GM12874 (cell line): ENCODE measurements at regions not wholly inside any gene's neighbourhood (a gene's known extent, or its start where the extent isn't known, plus 50 kb on each side); places are given as distances from the start of the nearest gene placed in this dataset.

ENCODE experiments used
- TF ChIP-seq, protein P1 (sequence below): IDR thresholded peaks from 2 replicates; pipeline ENCODE4 v1.5.1; 2011; ENCODE audit warnings: low read depth, mild to moderate bottlenecking, control low read depth, low read length, moderate library complexity; ENCODE audit not compliant: insufficient read depth

DNA sequence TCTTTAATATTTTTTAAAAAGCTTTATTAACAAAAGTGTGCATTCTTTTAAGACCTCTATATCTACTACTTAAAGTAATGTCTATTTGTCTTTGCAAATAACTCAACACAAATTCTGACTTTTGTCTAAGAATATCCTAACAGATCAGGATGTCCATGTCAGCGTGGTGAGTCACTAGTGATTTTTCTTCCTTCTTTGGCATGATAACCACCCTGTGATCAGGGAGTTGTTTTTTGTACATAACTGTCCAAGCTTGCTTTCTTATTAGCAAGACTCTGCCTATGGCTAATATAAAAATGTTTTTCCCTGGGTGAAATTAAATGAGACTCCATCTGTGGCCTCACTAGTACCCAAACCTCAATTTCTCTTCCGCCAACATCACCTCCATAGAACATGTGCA, 688.9 kb upstream of the ADGRL2 start:
- TF ChIP-seq, protein P1, sequence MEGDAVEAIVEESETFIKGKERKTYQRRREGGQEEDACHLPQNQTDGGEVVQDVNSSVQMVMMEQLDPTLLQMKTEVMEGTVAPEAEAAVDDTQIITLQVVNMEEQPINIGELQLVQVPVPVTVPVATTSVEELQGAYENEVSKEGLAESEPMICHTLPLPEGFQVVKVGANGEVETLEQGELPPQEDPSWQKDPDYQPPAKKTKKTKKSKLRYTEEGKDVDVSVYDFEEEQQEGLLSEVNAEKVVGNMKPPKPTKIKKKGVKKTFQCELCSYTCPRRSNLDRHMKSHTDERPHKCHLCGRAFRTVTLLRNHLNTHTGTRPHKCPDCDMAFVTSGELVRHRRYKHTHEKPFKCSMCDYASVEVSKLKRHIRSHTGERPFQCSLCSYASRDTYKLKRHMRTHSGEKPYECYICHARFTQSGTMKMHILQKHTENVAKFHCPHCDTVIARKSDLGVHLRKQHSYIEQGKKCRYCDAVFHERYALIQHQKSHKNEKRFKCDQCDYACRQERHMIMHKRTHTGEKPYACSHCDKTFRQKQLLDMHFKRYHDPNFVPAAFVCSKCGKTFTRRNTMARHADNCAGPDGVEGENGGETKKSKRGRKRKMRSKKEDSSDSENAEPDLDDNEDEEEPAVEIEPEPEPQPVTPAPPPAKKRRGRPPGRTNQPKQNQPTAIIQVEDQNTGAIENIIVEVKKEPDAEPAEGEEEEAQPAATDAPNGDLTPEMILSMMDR = no peak

DNA sequence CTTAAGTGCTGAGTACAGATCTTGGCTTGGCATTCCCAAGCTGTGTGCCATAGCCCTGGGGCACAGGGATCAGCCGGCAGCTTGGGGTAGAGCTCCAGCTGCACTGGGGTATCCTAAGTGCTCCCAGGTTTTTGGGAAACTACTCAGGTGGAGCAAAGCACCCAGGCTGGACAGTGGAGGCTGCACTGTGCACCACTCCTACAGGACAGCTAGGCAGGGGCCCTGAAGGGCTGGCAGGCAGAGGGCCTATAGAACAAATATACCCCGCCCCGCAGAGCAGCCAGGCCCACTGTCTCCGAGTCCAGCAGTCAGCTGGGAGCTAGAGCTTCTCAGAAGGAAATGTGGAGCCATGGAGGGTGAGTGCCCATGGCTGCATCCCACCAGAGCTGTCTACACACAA, 691.7 kb upstream of the ADGRL2 start:
- TF ChIP-seq, protein P1 = no peak

DNA sequence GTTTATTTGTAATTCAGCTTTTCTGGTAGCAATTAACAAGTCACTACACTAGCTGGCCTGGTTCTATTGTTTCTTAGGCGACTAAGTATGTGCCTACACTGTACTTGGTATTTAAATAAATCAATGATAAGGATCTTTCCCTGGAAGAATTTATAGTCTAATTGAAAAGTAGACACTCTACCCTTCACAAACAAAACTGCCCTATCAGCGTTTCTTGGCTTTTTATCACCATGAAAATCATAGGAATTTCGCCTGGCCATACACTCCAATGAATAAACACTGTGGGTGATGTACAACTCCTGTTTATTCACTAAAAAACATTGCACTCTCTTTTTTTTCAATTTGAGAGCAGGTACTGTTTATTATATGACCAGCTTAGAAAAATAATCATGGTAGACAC, 702.9 kb upstream of the ADGRL2 start:
- TF ChIP-seq, protein P1 = no peak

DNA sequence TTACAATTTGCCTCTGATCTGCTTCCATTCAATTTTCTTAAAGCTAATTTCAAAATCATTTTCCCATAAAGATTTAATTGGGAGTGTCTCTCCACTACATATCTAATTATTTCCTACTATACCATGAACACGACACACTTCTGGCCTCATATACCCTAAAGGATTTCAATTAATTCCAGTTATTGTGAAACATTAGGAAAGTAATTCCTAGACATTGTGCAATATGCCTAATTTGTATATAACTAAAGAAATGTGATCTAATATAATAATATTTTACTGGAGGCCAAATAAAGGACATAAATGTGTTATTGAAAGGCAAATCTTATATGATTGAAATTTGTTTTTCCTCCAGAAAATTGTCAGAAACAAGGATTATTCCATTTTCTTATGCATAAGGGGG, 727.2 kb upstream of the ADGRL2 start:
- TF ChIP-seq, protein P1 = no peak

DNA sequence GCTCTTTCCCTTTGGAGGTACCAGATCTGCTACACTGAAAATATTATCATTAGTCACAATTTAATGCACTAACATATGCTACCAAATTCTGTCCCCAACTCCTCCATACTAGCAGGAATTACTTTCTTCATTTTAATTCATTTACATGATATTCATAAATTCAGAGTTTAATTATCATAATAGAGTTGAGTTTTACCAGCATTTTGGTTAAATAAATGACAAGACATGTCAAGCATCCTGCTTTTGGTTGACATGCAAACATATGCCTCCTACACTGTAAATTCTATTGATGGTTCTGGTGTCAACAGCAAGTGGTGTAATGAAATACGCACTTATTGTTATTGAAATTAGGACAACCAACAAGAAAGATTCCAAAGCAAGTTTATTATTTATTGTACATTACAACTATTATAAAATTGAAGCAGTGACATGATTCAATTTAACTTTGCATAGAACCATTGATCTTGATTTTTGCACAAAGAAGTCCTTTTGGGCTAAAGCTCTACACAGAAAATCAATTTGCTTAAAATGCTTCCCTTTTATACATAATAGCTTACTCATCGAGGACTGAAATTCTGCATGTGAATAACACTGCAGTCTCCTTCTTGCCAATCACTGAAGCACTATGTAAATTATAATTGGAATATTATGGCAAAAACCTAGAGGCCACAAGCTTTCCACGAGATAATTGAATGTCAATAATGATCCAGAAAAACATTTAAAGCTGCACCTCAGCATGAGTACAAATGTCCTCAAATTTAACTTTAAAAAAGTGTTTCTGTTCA, 728.6 kb upstream of the ADGRL2 start:
- TF ChIP-seq, protein P1 = no peak

DNA sequence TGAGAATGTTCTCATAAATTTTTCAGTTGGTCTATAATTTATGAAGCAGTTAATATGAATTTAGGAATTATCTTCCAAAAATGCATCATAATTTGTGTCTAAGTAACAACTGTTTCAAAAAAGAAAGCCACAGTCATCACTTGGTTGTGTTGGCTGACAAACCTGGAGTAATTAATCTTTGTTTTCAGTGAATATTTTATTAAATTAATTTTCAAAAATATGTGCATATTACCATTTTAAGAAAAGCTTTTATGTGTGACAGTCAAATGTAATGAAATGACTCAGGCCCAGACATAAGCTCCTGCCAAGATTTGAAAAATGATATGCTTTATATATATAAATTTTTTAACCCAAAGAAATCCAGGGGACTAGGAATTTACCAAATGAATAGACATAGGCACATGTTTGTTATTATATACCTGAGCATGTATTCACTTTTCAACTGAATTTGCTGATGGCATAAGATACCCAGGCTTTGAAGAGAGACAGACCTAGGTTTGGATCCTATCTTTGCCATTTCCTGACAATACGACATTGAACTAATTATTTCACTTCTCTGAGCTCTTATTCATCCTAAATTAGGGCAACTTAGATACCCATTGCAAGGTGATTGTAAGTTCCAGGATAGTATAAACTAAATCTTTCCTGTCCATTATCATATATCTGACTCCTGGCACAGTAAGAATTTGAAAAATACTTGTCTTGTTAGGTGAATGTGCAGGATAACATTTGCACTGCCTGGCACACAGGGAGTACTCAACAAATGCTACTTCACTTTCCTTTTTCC, 729.5 kb upstream of the ADGRL2 start:
- TF ChIP-seq, protein P1 = no peak

DNA sequence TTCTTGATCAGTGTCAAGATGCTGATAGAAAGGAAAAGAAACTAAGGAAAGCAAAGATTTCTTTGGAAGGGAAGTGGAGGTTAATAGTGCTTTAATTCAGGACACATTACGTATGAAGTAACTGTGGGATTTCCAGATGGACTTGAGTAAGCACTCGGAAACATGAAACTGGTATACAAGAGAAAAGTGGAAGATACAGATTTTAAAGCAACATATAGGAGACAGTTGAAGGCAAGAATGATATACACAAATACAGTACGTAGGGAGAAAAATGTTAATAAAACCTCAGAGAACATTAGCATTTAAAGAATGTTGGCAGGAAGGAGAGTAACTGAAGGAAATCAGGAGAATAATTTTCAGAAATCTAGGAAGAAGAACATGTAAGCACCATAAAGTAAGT, 730.9 kb upstream of the ADGRL2 start:
- TF ChIP-seq, protein P1 = no peak
